Midbrain (tissue), 1 donor: ENCODE measurements at regions not wholly inside any gene's neighbourhood (a gene's known extent, or its start where the extent isn't known, plus 50 kb on each side); places are given as distances from the start of the nearest gene placed in this dataset.
A peak's percentile ranks its signal among the peaks of the same experiment; 100 is the strongest.
"Not testable (repeated sequence)": the region's sequence is repeated elsewhere in the genome, so short reads cannot be mapped to it uniquely, and the experiment has no call there.

Source experiments
- DNase-seq: peaks from one replicate; lab custom pipeline; 2025; lab: John Stamatoyannopoulos, UW

DNA sequence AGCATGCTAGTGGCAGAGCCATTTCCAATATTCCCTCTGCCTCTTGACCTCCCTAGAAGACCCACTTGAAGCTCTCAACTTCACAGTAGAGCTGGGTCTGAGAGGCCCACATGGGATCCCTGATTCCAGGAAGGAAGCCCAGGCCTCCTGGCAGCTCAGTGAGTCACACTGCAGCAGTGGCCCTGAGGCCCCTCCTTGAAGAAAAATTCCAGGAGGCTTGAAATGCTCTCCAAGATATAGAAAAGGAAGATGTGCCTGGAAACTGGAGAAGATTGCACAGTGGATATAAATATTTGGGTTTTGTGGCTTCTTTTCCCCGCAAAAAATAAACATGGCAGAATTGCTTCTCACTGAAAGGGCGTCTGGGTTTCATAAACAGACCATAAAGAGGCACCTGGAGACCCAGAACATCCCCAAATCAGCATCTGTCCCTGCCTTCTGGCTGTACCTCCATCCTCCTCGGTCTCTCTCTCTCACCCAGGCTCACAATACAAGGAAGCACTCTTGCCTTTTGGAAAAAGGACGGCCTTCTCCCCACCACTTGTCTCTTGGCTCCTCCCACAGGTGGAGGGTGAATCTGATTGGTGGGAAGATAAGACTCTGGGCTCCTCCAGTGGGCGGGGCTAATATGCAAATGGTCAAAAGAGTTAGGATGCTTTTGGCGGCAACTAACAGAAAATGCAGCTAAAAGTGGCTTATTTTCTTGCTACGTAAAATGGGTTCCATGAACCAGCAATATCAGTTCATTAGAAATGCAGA, 200.0 kb upstream of the SULF2 start:
- DNase-seq = no peak

DNA sequence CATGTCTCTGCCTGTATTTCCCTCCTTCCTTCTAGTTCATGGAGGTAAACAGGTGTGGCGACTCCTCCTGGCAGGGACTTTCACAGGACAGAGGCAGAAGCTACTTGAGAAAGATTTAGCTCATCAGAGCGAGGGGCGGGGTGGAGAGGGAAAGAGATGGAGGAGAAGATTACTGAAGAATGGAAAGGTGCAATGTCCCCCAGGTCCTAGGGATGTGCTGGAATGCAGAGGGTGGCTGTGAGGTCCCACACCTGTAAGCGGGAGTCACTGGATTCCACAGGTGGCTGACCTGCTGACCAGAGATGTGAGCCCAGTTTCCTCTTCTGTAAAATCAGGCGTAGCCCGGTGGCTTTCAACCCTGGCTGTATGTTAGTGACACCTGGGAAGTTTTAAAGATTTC, 199.2 kb upstream of the SULF2 start:
- no peak for DNase-seq

DNA sequence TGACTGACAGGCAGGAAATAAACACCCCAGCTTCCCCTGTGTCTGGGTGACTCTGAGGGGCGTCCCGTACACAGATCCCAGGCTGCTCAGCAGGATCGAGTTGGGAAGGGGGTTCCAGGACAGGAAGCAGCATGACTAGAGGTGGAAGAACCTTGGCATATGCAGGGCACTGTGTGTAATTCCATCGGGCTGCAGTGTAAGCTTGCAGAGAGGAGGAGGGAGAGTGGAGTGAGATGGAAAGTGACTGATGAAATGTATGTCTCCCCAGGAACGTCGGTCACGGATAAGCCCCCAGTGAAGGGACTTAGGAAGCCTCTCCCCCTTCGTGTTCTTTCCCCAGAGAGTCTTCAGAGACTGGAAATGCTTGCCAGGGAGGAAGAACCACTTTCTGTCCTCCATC, 198.4 kb upstream of the SULF2 start:
- DNase-seq = not testable (repeated sequence)

DNA sequence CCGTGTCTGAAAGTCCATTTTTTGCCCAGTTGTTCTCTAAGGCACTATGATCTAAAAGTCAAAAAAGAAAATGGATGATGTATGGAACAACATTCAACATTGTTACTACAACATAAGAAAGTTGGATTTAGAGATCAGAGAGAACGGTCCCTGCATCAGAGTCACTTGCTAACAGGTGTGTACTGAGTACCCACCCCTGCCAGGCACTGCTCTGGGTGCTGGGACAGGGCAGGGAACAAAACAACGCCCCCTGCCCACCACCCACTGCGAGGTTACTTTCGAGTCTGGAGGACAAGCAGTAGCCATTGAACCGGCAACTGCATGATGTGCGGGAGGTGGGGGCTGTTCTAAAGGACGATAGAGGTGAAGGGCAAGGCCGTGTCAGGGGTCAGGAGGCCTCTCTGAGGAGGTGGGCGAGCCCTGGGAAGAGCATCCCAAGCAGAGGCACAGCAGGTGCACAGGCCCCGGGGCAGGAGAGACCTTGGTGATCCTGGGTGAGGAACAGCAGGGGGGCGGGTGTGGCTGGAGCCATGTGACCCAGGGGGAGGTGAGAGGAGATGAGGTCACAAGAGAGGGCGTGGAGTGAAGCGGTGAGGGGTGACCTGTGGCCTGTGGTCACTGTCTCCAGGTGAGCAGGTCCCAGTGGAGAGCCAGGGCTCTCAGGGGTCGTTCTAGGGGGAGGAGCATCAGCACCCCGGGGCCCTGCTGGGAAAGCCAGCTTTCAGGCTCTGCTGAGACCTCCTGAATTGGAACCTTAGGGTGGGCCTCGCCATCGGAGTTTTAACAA, 197.5 kb upstream of the SULF2 start:
- no peak for DNase-seq

DNA sequence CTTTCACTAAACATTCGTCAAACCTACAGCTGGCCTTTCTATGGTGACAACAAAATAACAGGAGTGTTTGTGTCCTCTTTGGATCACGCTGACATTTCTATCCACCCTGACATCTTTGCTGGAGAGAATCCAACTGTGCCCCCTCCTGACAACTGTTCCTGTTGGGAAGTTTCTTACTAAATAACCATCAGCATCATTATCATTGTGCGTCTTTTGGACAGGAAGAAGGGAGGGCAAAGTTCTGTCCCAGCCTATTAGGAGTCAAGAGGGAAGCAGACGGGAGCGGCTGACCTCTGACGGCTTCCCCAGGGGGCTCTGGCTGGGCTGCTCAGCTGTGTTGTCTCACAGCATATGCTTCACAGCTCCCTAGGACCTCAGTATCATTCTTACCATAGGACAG, 195.9 kb upstream of the SULF2 start:
- no peak for DNase-seq

DNA sequence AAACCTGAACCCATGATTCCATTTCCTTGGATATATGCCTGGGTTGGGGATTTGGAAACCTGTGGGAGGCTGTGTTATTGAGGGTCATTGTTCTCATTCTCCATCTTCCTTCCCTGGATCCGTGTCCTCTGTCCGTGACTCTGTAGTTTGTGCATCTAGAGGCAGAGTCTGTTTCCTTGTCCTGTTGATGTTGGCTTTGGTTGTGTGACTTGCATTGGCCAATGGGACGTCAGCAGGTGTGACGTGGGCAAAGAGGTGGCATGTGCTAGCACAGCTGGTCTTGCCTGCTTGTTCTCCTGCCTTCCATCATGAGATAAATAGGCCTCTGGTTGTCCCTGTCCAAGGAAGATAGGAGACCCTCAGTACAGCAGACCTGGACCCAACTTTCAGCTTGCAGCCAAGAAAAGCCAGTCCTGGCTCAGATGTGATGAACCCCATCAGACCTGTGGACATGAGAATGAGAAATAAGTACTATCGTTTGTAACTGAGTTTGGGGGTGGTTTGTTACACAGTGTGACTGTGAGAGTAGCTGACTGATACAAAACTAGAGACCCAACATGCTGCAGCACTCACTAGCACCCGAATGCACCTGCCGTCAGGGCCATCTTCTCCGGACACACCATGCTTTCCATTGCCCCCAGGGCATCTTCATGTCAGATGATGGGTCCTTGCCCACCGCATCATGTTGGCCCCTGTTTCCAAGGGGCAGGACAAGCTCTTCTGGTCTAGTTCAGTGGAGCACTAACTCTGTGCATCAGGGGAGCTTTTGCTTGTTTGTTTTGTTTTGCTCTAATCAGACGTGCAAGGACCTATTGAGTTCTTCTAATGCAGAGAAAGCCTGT, 195.3 kb upstream of the SULF2 start:
- no peak for DNase-seq

DNA sequence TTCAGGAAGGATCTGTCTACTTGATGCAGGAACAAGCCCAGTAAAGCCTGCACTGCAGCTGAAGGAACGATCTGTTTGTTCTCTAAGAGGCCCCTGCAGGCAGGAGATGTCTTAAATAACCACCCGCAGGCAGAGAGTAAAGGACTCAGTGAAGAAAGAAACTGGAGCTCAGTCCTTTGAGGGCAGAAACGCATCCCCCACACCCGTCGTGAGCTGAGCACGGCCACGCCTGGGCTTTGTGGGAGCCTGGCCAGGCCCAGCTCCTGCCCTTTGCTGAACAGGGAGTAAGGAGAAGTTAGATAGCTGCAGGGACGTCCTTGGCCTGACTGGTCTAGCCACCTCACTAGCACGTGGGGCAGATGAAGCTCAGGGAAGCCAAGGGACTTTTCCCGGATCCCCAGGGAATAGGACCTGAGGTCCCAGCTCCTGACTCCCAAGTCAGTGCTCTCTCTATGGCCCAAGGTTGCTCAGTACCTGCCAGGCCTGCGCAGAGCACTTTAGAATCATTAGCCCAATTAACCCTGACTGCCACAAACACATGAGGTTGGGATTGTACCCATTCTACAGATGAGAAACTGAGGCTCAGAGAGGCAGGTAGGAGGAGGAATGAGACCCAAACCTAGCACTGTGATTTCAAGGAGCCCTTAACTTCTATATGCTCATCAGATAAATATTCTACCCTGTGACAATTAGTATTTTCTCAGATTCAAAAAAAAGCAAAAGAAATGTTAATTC, 194.2 kb upstream of the SULF2 start:
- DNase-seq = not testable (repeated sequence)

DNA sequence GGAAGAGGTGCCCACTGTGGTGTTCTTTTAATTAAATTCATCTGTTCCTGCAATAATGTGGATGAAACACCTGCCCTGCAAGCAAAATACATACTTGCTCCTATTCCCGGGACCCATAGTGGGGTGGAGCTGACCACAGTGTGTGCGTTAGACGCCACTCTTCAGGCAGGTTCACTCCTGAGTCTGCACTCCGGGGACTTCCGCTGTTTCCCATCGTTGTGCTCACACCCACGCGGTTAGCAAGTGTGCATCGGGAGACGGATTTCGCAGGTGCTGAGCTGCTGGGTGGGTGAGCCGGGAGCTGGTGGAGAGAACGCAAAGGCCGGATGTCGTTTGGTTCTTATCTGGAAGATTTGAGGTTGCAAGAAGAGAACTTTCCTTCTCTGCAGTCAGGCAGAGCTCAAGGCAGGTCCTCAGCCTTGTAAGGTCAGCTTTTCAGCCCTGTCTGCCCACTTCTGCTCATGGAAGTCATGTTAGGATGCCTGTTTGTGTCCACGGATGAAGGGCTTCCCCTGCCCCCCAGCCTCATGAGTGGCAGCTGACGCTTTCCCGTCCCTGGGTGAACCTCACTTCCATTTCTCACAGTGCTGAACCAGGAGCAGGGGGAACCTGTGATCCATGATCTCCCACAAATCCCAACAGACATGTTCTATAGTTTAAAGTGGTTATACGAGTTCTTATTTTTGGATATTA, 193.3 kb upstream of the SULF2 start:
- DNase-seq = not testable (repeated sequence)

DNA sequence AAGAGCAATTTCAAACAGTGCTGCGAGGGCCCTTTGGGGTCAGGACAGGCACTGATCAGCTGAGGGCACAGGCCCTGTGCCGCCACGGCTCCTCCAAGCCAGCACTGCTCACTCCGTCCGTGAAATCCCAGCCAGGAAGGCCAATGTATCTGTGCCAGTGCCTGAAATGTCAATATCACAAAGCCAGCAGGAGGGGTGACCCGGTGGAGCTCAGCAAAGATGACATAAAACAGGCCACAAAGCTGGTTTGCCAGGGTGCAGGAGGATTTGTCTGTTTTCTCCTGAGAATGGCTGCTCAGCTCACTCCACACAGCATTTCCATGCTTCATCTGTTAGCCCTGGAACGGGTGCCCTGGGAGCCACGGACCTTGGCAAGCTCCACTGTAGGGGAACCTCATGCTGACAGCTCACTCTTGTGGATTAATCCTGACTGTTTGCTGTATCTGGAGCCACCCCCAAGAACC, 192.5 kb upstream of the SULF2 start:
- DNase-seq = not testable (repeated sequence)

DNA sequence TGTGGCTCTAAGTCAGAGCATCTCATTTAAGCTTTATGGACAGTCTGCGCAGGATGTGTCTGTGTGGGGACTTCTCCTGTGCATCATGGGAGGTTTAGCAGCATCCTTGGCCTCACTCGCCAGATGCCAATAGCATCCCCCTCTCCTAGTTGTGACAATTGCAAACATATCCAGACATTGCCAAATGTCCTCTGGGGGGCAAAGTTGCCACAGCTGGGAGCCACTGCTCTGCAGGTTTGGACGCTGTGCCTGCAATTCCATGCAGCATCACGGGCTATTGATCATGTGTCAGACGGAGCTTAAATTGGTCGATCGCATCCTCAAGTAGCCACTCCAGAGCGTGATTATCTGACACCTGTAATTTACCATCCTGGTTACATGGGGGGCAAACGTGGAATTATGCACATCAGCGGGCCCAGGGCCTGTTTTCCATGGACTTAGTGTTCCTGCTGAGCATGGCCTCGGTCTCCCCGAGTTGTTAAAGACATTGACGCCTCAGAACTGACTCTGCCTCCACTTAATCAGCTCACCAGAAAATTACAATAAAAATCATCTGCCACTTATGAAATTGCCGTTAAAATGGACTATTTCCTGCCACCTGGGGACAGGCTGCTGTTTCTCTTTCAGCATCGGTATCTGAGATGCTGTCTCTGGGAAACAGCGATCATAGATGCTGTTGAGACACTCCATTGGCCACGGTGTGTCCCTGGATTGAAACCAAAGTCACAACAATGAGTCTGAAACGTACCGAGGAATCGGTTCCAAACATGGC, 191.9 kb upstream of the SULF2 start:
- DNase-seq = not testable (repeated sequence)

DNA sequence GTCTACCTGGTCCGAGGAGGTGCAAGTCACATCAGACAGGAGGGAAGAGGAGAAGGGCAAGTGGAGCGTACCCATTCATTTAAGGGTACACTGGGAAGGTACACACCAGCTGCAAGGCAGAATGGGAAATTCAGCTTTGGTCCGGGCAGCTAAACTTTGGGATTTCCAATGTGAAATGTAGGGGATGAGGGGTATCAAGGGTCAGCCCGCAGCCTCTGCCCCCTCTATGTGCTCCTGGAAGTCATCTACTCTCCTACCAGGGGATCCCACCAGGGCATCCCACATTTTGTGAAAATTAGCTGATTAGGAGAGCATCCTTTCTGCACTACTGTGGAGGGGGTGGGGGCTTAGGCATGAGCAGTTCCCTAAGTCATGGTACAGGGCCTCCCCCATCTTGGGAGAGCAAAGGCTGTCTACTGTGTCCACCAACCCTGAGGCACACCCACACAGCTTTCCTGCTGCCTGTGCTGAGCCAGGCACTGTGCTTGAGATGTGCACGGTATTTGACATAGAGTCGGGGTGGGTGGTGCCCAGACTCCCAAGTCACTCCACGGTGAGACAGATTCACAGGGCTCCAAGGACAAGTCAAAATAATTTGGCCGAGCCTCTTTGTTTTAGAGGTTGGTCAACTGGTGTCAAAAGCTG, 189.1 kb upstream of the SULF2 start:
- no peak for DNase-seq

DNA sequence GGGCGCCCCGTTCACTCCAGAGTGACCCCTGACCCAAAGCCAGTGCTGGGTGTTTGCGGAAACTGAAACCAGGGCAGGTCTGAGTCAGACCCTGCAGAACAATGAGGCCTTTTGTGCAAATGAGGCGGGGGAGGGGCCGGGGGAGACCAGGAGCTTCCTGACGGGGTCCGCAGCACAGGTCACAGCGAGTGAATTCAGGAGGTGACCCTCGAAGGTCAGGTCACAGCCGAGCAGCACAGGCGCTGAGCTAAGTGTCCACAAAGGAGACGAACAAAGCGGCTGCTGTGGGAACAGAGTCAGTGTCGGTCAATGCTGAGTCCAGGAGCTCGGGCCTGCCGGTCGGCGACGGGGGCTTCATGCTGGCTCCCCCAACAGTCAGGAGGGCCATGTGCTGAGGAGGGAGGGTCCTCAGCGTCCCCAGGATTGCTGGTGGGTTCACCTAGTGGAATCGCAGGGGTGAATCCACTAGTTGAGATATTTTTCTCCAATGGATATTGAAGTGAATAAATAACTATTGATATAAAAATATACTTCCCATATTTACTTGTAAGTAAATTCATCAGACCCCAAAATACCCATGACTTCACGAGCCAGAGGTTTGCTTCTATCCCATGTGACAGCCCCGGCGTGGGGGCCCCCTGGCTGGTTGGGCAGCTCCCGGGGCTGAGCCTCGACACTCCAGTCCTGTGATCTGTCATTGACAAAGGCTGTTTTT, 188.4 kb upstream of the SULF2 start:
- no peak for DNase-seq

DNA sequence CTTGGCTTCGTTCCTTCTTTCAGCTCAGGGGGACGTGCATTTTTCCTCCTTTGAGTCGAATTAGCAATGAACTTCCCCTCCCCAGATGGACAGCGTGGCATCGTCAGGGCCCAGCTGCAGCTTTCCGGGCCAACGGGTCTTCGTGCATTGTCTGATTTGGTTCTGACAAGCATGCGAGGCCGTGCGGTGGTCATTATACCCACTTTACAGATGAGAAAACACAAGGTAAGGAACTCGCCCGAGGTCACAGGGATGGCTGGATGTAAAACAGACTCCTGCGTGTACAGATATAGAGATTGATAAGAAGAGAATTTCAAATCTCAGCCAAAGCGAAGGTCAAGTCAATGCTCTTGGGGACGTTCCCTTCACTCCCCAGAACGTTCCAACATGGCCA, 187.6 kb upstream of the SULF2 start:
- DNase-seq = no peak

DNA sequence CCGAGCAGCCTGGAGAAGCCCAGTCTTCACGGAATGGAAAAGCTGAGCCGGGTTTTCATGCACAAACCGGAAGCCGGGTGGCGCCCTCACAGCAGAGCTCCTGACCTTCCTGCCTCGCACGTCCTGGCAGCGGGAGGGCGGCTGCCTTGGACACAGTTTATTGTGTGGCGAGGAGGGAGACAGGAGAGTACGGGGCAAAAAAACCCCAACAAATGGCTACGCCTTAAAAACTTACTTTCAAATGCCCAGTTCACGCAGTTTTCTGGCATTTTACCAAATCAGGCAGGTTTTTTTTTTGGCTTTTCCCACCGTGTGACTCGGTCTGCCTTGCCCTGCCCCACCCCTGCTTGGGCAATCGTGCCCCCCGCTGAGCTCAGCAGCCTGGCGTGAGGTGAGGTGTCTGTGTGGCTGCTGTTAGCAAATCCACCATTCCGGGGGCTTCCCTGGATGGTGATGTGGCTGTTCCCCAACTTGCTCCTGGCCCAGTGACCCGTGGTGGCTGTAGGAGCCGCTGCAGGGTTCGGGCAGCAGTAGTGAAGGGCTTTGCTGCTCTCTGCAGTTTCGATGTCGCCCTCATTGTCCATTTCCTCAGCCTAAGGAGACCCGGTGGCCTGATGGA, 187.1 kb upstream of the SULF2 start:
- peak; percentile 37 for DNase-seq

DNA sequence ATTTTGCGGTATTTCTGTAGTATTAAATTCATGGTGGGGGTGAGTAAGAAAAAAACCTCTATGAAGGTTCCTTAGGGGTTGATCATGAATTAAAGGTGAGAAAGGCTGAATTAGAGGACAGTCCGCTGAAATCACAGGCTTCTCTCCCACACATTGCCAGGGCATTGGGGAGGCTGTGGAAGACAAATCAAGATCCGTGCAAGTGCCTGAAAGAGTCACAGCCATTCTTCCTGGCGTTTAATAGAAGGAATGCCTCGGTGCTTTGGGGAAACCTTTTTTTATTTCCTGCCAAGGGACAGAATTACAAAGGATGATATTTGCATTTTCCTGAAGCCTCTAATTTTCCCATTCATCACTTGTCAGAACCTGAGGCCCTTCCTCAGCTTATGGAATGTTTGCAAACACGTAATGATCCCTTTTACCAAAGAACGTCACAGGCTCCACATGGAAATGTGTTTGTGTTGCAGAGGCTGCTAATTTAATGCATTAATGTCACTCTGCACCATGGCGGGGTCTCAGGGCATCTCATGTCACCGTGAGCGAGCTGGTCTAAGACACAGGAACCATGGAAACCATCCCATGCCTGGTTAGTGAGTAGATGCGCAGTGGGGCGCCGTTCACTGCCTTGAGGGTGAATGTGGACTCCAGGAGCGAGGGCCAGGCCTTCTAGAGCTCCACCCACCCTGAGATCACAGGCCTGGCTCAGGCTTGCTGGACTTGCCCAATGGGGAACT, 185.9 kb upstream of the SULF2 start:
- no peak for DNase-seq

DNA sequence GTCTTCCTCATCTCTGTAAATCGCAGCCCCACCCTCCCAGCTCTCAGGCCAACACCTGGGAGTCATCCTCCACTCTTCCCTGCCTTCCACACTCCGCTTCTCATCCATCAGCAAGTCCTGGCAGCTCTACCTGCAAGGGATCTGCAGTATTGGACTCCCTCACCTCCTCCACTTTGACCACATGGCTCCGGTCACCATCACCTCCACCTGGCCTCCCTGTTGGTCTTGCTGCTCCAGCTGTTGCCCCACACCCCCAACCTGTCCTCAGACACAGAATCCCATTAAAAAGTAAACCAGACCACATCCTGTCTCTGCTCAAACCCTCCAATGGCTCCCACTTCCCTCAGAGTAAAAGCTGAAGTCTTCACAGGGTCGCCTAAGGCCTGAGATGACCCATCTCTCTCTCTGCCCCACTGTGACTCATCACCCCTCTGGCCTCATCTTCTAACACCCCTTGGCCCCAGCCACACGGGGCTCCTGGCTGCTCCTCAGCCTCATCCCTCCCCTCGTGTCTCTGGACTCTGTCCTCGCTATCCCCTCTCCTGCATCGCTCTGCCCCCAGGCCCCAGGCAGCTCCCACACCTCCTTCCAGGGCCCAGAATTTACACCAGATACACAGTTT, 185.1 kb upstream of the SULF2 start:
- no peak for DNase-seq

DNA sequence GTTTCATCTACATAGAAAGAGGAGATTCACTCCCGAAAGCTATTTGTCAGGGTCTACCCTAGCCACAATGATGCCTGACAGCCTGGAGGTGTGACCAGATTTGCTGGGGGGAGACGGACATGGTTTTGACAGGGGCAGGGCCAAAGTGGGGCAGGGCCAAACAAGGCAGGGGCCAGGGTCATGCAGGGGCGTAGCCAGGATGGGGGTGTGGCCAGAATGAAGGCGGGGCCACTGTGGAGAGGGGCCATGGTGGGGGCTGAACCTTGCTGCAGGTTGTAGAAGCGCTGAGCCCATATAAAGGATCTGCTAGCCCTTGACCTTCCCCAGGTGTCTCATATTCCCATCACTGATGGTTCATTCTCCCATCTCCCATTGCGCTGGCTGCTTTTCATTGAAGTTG, 184.1 kb upstream of the SULF2 start:
- no peak for DNase-seq
